Sigmoid colon (tissue), 6 donors: ENCODE measurements at regions not wholly inside any gene's neighbourhood (a gene's known extent, or its start where the extent isn't known, plus 50 kb on each side); places are given as distances from the start of the nearest gene placed in this dataset.

ENCODE experiments used
- DNase-seq: peaks from one replicate; pipeline ENCODE4 v3.0.0-alpha.2; 2019
- H3K27ac ChIP-seq, 4 donors: fragments of 200-600 bp; sonication (generic); one replicate each; pipeline ENCODE4 v1.5.1; 2016 to 2019; ENCODE audit warnings: mild to moderate bottlenecking in 1 of 4
- H3K27me3 ChIP-seq, 3 donors: fragments of 200-600 bp; sonication (generic); one replicate each; pipeline ENCODE4 v1.5.1; 2019; ENCODE audit warnings: mild to moderate bottlenecking in 1 of 3
- H3K36me3 ChIP-seq, 4 donors: fragments of 200-600 bp; sonication (generic); one replicate each; pipeline ENCODE4 v1.5.1; 2016 to 2019
- H3K4me1 ChIP-seq, 4 donors: fragments of 200-600 bp; sonication (generic); one replicate each; pipeline ENCODE4 v1.5.1; 2017 to 2019
- H3K4me3 ChIP-seq, 4 donors: fragments of 200-600 bp; sonication (generic); one replicate each; pipeline ENCODE4 v1.5.1; 2017 to 2019; ENCODE audit warnings: mild to moderate bottlenecking in 2 of 4, moderate library complexity in 1 of 4
- H3K9me3 ChIP-seq, 4 donors: fragments of 200-600 bp in 3 of 4; sonication (generic) in 3 of 4; one replicate each; pipeline versions ENCODE4 v1.5.1 to v1.6.1; 2013 to 2019
- EP300 ChIP-seq, 4 donors: sonication (generic); formaldehyde crosslinking; IDR thresholded peaks; one replicate each; pipeline ENCODE4 v1.6.1; 2017; ENCODE audit warnings: antibody characterized with exemption in 4 of 4
- POLR2A ChIP-seq, 2 donors: fragments of 450-650 bp; IDR thresholded peaks; one replicate each; pipeline ENCODE4 v1.6.1; 2016; ENCODE audit warnings: antibody characterized with exemption in 2 of 2, mild to moderate bottlenecking in 2 of 2, moderate library complexity in 2 of 2
- POLR2AphosphoS5 ChIP-seq, 4 donors: sonication (generic); formaldehyde crosslinking; IDR thresholded peaks; one replicate each; pipeline ENCODE4 v1.6.1; 2017; ENCODE audit warnings: antibody characterized with exemption in 4 of 4
- WGBS, 2 donors: extraction: QIAGEN DNeasy Blood & Tissue Kit; methylation state at CpG; one replicate each; pipeline ENCODE4 v1.1.7; 2013; 5-methylcytosine and 5-hydroxymethylcytosine counted together
- intact Hi-C: fragments of 100-400 bp; cut with DNase I; formaldehyde crosslinking; loops from one replicate; pipeline ENCODE4 v1.15.1; 2023
- TF ChIP-seq, protein P1 (sequence below), 4 experiments: fragments of 450-650 bp in 3 of 4; fragments of 200-600 bp in 1 of 4; IDR thresholded peaks; one replicate each; pipeline ENCODE4 v1.5.1; 2016 to 2019; ENCODE audit warnings: antibody characterized with exemption in 4 of 4, mild to moderate bottlenecking in 3 of 4, moderate library complexity in 2 of 4
- donor health status: healthy with polysubstance abuse.
- donor health status: healthy.

GRCh38 chr6:134117409-134117808 lies 65.0 kb upstream of the SLC2A12 start:
- 39 to 64% methylated on average over 6 of the region's 6 CpGs for WGBS, 2 donors

GRCh38 chr6:134115715-134116074 lies 63.3 kb upstream of the SLC2A12 start:
- Histone ChIP-seq H3K4me3 (no peak overlapping the region), H3K27me3 (peaks cover 0 to 13% (median 0%) of the 10 kb centered on the region in 3 donors)
- no peak for DNase-seq

More at GRCh38 chr6:134117409-134117808, 65.0 kb upstream of the SLC2A12 start:
- H3K4me1 ChIP-seq: no peaks in the 10 kb centered on the region
- no peak overlapping the region for H3K27ac ChIP-seq
- peaks cover 0 to 13% (median 0%) of the 10 kb centered on the region in 3 donors for H3K27me3 ChIP-seq
- H3K4me3 ChIP-seq: no peak overlapping the region
- no peaks in the 10 kb centered on the region for H3K36me3 ChIP-seq
- no peak for DNase-seq
- H3K9me3 ChIP-seq: no peaks in the 10 kb centered on the region
- TF ChIP-seq POLR2AphosphoS5 (IDR thresholded peaks at IDR 0.05) (no peak), EP300 (IDR thresholded peaks at IDR 0.05) (no peak), POLR2A (IDR thresholded peaks at IDR 0.05) (no peak)
- TF ChIP-seq, protein P1, sequence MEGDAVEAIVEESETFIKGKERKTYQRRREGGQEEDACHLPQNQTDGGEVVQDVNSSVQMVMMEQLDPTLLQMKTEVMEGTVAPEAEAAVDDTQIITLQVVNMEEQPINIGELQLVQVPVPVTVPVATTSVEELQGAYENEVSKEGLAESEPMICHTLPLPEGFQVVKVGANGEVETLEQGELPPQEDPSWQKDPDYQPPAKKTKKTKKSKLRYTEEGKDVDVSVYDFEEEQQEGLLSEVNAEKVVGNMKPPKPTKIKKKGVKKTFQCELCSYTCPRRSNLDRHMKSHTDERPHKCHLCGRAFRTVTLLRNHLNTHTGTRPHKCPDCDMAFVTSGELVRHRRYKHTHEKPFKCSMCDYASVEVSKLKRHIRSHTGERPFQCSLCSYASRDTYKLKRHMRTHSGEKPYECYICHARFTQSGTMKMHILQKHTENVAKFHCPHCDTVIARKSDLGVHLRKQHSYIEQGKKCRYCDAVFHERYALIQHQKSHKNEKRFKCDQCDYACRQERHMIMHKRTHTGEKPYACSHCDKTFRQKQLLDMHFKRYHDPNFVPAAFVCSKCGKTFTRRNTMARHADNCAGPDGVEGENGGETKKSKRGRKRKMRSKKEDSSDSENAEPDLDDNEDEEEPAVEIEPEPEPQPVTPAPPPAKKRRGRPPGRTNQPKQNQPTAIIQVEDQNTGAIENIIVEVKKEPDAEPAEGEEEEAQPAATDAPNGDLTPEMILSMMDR (IDR thresholded peaks at IDR 0.05): no peak
- intact Hi-C loops: no loop called here

GRCh38 chr6:134114918-134115714 lies 62.7 kb upstream of the SLC2A12 start:
- Histone ChIP-seq H3K27ac (no peak overlapping the region), H3K9me3 (no peaks in the 10 kb centered on the region), H3K36me3 (no peaks in the 10 kb centered on the region), H3K4me3 (no peak overlapping the region), H3K27me3 (peaks cover 0 to 13% (median 0%) of the 10 kb centered on the region in 3 donors), H3K4me1 (no peaks in the 10 kb centered on the region)
- intact Hi-C loops: no loop called here
- TF ChIP-seq, protein P1 (IDR thresholded peaks at IDR 0.05): no peak
- TF ChIP-seq EP300 (IDR thresholded peaks at IDR 0.05) (no peak), POLR2AphosphoS5 (IDR thresholded peaks at IDR 0.05) (no peak), POLR2A (IDR thresholded peaks at IDR 0.05) (no peak)
- WGBS, 2 donors: 65 to 69% methylated on average over 47 of the region's 47 CpGs
- no peak for DNase-seq

More at GRCh38 chr6:134115715-134116074, 63.3 kb upstream of the SLC2A12 start:
- intact Hi-C loops: no loop called here
- 74 to 78% methylated on average over 7 of the region's 7 CpGs for WGBS, 2 donors
- Histone ChIP-seq H3K27ac (no peak overlapping the region), H3K4me1 (no peaks in the 10 kb centered on the region), H3K9me3 (no peaks in the 10 kb centered on the region), H3K36me3 (no peaks in the 10 kb centered on the region)
- TF ChIP-seq EP300 (IDR thresholded peaks at IDR 0.05) (no peak), POLR2A (IDR thresholded peaks at IDR 0.05) (no peak), POLR2AphosphoS5 (IDR thresholded peaks at IDR 0.05) (no peak)
- TF ChIP-seq, protein P1 (IDR thresholded peaks at IDR 0.05): no peak

DNA sequence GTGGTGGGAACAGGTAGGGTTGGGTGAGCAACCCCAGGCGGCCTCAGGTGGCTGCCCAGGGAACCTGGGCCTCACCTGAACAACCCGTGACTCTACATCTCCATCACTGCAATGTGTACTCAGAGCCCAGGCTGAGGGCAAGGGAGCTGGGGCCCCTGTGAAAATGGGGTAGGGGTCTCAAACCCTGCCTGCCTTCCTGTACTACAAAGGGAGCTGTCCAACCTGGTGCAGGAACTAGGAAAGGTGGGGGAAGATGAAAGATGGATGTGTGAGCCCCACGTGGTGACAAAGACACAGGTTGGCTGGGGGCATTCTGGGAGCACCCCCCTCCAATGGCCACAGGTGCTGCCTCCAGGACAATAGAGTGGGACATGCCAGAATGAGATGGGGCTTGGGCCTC lies 62.1 kb upstream of the SLC2A12 start:
- no peaks in the 10 kb centered on the region for H3K9me3 ChIP-seq
- peaks cover 0 to 13% (median 0%) of the 10 kb centered on the region in 3 donors for H3K27me3 ChIP-seq
- H3K4me1 ChIP-seq: no peaks in the 10 kb centered on the region
- H3K4me3 ChIP-seq: no peak overlapping the region
- no peak for TF ChIP-seq EP300 (IDR thresholded peaks at IDR 0.05)
- TF ChIP-seq, protein P1 (IDR thresholded peaks at IDR 0.05): no peak
- TF ChIP-seq POLR2A (IDR thresholded peaks at IDR 0.05): no peak
- no peak for TF ChIP-seq POLR2AphosphoS5 (IDR thresholded peaks at IDR 0.05)
- no peaks in the 10 kb centered on the region for H3K36me3 ChIP-seq
- 75 to 86% methylated on average over 3 of the region's 3 CpGs for WGBS, 2 donors
- DNase-seq: no peak
- H3K27ac ChIP-seq: no peak overlapping the region
- intact Hi-C loops: no loop called here
